Inferior parietal cortex (tissue), 1 donor: ENCODE measurements at regions not wholly inside any gene's neighbourhood (a gene's known extent, or its start where the extent isn't known, plus 50 kb on each side); places are given as distances from the start of the nearest gene placed in this dataset.
A peak's percentile ranks its signal among the peaks of the same experiment; 100 is the strongest.
"Not testable (repeated sequence)": the region's sequence is repeated elsewhere in the genome, so short reads cannot be mapped to it uniquely, and the experiment has no call there.

ENCODE experiments used
- DNase-seq: peaks from one replicate; pipeline ENCODE4 v3.0.0-alpha.2; 2016; ENCODE audit errors: extremely low spot score

- DNase-seq: no peak
These were observed 72.1 kb downstream of the AKR1C4 start for GRCh38 chr10:5268743-5269142.

- no peak for DNase-seq
These were observed 73.2 kb downstream of the AKR1C4 start for GRCh38 chr10:5269791-5270190.

GRCh38 chr10:5271526-5271925, 74.9 kb downstream of the AKR1C4 start:
- no peak for DNase-seq

- no peak for DNase-seq
These were observed 75.6 kb downstream of the AKR1C4 start for GRCh38 chr10:5272065-5272803.

- no peak for DNase-seq
These were observed 78.2 kb downstream of the AKR1C4 start for GRCh38 chr10:5274795-5275194.

- no peak for DNase-seq
These were observed 83.4 kb upstream of the UCN3 start for GRCh38 chr10:5281356-5281755.

- no peak for DNase-seq
These were observed 82.6 kb upstream of the UCN3 start for GRCh38 chr10:5282137-5282536.

GRCh38 chr10:5283305-5284158, 81.2 kb upstream of the UCN3 start:
- peak; percentile 9 for DNase-seq

GRCh38 chr10:5284311-5285057, 80.3 kb upstream of the UCN3 start:
- peak; percentile 4 for DNase-seq

- DNase-seq: no peak
These were observed 79.6 kb upstream of the UCN3 start for GRCh38 chr10:5285186-5285585.

- DNase-seq: no peak
These were observed 76.4 kb upstream of the UCN3 start for GRCh38 chr10:5288359-5288758.

GRCh38 chr10:5289228-5289627, 75.5 kb upstream of the UCN3 start:
- not testable (repeated sequence) for DNase-seq

- no peak for DNase-seq
These were observed 73.1 kb upstream of the UCN3 start for GRCh38 chr10:5291501-5292195.

GRCh38 chr10:5292196-5292735, 72.5 kb upstream of the UCN3 start:
- DNase-seq: no peak

GRCh38 chr10:5292970-5293369, 71.8 kb upstream of the UCN3 start:
- not testable (repeated sequence) for DNase-seq

GRCh38 chr10:5293691-5294550, 70.8 kb upstream of the UCN3 start:
- no peak for DNase-seq

- DNase-seq: no peak
These were observed 67.3 kb upstream of the UCN3 start for GRCh38 chr10:5297466-5297865.

GRCh38 chr10:5297996-5298395, 66.8 kb upstream of the UCN3 start:
- no peak for DNase-seq

GRCh38 chr10:5299950-5300349, 64.8 kb upstream of the UCN3 start:
- no peak for DNase-seq

- DNase-seq: no peak
These were observed 61.3 kb upstream of the UCN3 start for GRCh38 chr10:5303504-5303903.

GRCh38 chr10:5305374-5305773, 59.4 kb upstream of the UCN3 start:
- no peak for DNase-seq
